HG03108 (cell line): ENCODE measurements at regions not wholly inside any gene's neighbourhood (a gene's known extent, or its start where the extent isn't known, plus 50 kb on each side); places are given as distances from the start of the nearest gene placed in this dataset.
"Not testable (repeated sequence)": the region's sequence is repeated elsewhere in the genome, so short reads cannot be mapped to it uniquely, and the experiment has no call there.

Experiments
- ATAC-seq: cut with Tn5 transposase; IDR thresholded peaks from one replicate; pipeline ENCODE4 v1.9.1; 2021; ENCODE audit warnings: moderate library complexity; ENCODE audit not compliant: unreplicated experiment

- ATAC-seq: no peak
Observed at GRCh38 chr14:106694638-106695393, 1168.4 kb downstream of the TMEM121 start.

DNA sequence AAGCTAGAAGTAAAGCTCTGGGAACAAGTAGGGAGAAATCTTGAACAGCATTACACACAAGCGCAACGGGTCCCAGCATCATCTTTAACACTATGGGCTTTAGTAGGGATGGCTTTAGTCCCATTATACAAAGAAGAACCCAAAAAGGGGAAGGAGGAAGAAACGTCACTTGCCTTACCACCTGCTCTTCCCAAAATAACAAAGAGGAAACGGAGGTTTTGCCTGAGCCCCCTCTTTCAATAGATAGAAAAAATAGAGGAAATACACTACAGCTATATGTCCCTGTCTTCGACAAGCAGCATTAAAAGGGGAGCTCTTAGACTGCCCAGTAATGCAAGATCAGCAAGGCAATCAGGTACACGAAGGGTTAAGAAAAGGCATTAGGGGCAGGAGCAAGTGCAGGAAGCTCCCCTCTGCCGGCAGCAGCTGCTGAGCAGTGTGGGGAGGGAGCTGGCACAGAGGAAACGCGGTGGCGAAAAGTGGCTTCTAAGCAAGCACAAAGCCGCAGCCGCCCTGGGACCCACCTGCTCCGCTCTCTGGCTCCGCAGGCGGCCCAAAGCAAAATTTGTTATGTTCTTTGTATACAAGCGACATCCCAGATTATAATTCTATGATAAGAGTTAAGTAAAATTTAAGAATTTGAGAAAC, 1172.4 kb downstream of the TMEM121 start:
- not testable (repeated sequence) for ATAC-seq

DNA sequence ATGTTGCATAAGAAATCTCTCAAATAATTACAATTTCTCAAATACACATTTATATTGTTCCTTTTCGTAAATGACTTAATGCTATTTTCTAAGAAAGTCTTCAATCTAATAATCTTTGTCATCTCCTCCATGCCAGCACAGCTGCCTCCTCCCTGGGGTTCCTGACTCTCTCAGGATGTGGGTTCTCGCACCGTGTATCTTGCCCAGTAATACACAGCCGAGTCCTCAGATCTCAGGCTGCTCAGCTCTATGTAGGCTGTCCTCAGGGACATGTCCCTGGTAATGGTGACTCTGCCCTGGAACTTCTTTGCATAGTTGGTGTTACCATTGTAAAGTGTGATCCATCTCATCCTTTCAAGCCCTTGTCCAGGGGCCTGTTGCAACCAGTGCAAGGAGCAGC, 1177.3 kb downstream of the TMEM121 start:
- ATAC-seq: not testable (repeated sequence)

- not testable (repeated sequence) for ATAC-seq
Observed at GRCh38 chr14:106706488-106706887, 1180.1 kb downstream of the TMEM121 start.

GRCh38 chr14:106710187-106710586, 1183.8 kb downstream of the TMEM121 start:
- ATAC-seq: not testable (repeated sequence)

- not testable (repeated sequence) for ATAC-seq
Observed at GRCh38 chr14:106712513-106712912, 1186.1 kb downstream of the TMEM121 start.

DNA sequence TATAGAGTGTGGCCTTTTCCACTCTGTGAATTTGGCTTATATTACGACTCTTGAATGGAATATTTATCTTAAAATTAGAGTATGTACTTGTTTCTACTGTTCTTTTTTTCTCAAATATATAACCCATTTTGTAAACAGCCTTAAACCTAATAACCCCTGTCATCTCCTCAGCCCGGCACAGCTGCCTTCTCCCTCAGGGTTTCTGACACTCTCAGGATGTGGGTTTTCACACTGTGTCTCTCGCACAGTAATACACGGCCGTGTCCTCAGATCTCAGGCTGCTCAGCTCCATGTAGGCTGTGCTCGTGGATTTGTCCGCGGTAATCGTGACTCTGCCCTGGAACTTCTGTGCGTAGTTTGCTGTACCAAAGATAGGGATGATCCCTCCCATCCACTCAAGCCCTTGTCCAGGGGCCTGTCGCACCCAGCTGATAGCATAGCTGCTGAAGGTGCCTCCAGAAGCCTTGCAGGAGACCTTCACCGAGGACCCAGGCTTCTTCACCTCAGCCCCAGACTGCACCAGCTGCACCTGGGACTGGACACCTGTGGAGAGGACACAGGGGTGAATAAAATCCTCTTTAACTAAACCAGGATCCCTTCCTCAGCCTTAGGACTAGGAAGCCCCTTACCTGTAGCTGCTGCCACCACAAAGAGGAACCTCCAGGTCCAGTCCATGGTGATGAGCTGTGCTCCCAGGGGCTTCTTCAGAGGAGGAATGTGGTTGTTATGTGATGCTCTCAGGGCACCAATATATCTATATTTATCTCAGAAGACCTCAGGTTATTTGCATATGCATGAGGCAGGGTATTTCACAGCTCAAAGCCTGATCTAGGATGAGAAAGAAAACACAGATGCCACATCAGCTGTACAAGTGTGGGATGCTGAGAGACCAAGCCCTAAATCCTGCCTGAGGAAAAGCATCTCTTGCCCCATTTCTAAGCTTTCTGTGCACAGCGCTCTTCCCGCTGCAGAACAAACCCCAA, 1188.4 kb downstream of the TMEM121 start:
- not testable (repeated sequence) for ATAC-seq

GRCh38 chr14:106717544-106717943, 1191.2 kb downstream of the TMEM121 start:
- not testable (repeated sequence) for ATAC-seq

DNA sequence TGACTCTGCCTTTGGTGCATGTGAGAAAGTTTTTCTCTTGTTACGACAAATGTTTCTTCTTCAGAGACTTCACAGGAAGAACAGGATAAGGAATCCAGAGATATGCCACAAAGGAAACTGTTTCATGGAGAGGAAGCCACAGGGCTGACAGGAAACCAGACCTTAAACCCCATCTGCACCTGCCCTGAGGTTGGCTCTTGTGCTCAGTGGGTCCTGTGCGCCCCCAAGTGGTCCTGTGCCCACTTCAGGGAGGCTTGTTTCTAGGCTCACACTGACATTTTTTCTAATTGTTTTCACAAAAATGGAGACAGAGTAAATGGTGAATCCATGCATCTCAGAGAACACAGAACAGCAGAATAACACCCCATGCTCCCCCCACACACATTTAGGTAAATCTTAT, 1193.5 kb downstream of the TMEM121 start:
- not testable (repeated sequence) for ATAC-seq

DNA sequence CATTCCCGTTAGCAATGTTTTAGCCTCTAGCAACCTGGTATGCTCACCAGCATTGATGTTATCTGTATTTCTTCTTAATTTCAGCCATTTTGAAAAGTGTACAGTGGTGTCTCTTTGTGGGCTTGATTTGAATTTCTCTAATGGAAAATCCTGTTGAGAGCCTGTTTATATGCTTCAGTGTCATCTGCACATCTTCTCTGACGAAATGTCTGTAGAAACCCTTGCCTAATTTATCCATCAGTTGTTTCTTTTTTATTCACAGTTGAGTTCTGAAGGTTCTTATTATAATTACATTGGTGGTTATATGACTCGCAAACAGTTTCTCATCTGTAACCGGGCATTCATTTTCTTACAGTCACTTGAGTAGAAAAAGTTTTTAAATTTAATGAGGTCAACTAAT, 1195.5 kb downstream of the TMEM121 start:
- not testable (repeated sequence) for ATAC-seq

- not testable (repeated sequence) for ATAC-seq
Observed at GRCh38 chr14:106722813-106723687, 1196.7 kb downstream of the TMEM121 start.

GRCh38 chr14:106727962-106728361, 1201.6 kb downstream of the TMEM121 start:
- ATAC-seq: not testable (repeated sequence)

DNA sequence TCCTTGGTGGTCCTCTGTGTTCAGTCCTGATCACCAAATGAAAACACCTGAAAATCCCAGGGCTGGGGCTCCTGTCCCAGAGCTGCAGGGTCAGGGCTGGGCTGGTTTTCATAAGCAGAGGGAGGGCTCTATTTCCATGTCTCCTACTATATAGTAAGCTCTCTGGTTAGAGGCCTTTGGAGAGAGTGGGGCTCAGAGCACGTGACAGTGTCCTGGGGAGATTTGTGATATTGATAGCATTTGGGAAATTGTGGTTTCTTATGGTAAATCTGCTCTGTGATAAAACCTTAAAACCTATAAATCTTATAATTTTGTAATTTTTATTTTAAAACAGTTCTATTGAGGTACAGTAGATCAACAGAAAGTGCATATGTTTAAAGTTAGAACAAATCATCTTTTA, 1202.2 kb downstream of the TMEM121 start:
- ATAC-seq: no peak

- no peak for ATAC-seq
Observed at GRCh38 chr14:106729551-106729950, 1203.2 kb downstream of the TMEM121 start.

DNA sequence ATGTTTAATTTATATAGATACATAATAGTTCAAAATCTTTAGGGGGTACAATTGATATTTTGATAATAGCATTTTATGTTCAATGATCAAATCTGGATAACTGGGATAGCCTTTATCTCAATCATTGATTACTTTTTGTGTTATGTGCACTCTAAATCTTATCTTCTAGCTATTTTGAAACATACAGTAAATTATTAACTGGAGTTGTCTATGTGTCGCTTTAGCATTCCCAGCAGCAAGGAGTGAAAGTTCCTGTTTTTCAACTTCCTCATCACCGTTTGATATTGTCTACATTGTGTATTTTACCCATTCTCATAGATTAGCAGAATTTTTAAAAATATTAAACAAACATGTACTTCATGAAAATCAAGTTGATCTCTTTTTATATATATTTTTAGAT, 1207.4 kb downstream of the TMEM121 start:
- ATAC-seq: no peak

- ATAC-seq: no peak
Observed at GRCh38 chr14:106737021-106737420, 1210.6 kb downstream of the TMEM121 start.

DNA sequence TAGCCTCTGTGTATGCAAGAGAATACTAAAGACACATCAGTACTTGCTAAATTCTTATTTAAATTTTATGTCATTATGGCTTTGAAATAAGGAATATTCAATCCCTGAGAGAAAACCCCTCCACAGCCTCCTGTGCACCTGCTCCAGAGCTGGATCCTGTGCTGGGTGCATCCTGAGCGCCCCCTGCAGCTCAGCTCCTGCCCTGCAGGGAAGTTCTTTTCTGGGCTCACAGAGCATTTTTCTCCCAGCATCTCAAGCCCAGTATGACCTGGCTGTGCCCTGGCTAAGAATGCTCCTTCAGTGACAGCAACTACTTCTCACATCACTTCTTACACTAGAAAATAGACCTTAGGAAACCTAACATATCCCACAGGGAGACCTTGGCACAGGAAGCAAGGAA, 1211.7 kb downstream of the TMEM121 start:
- ATAC-seq: no peak

DNA sequence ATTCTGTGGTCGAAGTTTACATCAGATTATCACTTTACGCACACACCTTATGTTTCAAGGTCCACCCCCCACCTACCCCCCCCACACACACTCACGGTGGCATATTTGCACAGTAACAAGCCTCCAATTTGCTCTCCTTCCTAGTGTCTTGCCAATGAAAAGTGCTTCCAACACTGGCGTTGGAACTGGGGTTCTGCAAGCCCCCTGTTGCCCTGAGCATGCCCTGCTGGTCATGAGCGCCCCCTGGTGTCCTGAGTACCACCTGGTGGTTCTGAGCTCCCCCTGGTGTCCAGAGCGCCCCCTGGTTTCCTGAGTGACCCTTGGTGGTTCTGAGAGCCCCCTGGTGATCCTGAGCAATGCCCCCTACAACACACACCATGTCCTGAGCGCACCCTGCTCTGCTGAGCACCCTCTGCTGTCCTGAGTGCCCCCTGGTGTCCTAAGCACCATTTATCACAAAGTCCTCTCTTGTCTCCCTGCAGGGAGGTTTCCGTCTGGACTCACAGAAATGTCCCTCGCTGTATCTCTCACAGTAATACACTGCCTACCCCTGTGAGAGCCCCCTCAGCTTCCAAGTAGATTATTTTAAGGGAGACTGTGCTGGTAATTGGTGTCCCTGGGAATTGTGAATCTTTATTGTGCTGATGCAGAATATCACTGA, 1212.3 kb downstream of the TMEM121 start:
- ATAC-seq: not testable (repeated sequence)

DNA sequence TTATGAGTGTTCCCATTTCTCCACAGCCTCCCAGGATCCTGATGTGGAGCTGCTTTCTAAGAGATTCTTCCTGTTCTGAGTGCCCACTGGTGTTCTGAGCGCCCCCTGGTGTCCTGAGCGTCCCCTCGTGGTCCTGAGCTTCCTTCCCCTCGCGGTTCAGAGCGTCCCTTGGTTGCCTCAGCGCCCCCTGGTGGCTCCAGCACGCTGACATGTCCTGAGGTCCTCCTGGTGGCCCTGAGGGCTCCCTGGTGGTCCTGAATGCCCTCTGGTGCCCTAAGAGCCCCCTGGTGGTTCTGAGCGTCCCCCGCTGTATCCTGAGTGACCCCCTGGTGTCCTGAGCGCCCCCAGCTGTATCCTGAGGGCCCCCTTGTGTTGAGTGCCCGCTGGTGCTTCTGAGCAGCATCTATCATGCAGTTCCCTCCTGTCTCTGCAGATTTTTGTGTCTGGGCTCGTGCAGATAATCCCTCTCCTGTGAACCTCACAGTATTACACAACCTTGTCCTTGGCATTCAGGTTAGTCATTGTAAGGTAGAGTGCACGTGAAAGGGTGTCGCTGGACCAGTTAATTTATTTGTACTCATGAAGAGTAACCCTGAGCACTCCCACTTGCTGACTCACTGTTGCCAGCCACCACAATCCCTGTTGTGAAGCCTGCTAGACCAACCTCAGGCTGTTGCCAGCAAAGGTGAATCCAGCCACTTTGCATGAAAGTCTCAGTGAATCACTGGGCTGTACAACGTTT, 1214.9 kb downstream of the TMEM121 start:
- ATAC-seq: peak; percentile 85
